ENCODE measurements at regions not wholly inside any gene's neighbourhood (a gene's known extent, or its start where the extent isn't known, plus 50 kb on each side); places are given as distances from the start of the nearest gene placed in this dataset.

DNA sequence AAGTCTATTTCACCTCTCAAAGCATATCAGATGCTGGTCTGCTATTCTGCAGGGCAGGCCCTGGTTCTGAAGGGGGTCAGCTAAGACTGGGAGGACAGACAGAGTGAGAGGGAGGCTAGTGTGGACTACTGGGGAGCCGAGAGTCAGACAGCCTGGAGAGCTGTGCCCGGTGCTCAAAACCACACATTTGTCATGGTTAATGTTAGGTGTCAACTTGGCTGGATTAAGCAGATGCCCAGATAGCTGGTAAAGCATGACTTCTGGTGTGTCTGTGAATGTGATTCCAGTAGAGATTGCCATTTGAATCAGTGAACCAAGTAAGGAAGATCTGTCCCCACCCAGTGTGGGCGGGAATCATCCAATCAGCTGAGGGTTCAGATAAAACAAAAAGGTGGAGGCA lies 102.6 kb downstream of the SNX19 start:
- DNase-seq, result no peak
- TF ChIP-seq POLR2A (IDR thresholded peaks at IDR 0.05; ENCODE audit: low read length) (no peak), GATA1 (IDR thresholded peaks at IDR 0.05; ENCODE audit: low read depth, low read length) (no peak)

DNA sequence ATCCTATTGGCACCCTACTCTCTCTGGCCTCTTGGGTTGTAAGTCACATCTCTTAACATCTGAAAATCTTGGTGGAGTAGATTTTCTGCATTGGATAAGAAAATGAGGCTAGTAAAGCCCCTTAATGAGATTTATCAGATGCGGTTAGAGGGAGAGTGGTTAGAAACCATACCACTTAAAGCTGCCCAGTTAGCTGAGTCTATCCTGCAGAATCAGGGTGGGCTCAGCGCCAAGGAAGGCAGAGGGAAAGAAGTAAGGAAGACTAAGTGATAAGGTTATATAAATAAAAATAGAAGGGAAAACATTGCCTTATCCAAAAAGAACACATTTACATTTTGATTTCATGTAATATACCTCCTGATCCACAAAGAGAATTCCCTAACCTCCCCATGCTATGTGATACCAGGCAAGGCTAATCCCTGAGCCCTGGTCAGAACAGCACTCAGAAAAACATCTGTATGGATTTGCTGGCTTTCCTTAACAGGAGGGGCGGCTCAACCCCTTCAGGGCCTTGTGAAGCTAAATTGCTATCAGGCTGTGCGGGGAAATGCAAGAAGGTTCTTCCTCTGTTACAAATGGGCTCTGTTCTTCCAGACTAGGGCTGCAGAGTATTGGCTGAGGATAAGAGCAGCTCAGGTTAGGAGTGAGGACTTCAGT lies 101.7 kb downstream of the SNX19 start:
- no peak for DNase-seq
- TF ChIP-seq POLR2A (IDR thresholded peaks at IDR 0.05; ENCODE audit: low read length) (no peak), GATA1 (IDR thresholded peaks at IDR 0.05; ENCODE audit: low read depth, low read length) (no peak)

GRCh38 chr11:130815097-130815802 lies 101.0 kb downstream of the SNX19 start:
- TF ChIP-seq GATA1 (IDR thresholded peaks at IDR 0.05; ENCODE audit: low read depth, low read length) (no peak), POLR2A (IDR thresholded peaks at IDR 0.05; ENCODE audit: low read length) (no peak)
- no peak for DNase-seq

DNA sequence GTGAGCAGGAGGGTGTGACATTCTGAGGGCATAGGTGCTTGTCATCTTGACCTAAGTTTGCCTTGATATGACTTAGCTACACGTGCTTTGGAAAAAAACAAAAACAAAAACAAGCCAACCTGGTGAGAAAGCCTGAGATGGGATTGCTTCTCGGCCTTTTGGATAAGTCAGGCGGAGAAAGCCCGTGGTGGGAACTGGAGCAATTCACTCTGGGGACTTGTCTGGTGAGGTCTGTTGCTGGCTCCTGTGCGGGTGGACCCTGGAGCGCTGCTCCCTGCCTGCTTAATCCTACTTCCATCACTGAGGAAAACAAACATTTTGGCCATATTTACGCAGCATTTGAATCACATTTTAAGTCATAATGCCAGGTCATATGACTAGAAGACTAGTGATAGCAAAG lies 100.3 kb downstream of the SNX19 start:
- TF ChIP-seq GATA1 (IDR thresholded peaks at IDR 0.05; ENCODE audit: low read depth, low read length), result no peak
- no peak for TF ChIP-seq POLR2A (IDR thresholded peaks at IDR 0.05; ENCODE audit: low read length)

DNA sequence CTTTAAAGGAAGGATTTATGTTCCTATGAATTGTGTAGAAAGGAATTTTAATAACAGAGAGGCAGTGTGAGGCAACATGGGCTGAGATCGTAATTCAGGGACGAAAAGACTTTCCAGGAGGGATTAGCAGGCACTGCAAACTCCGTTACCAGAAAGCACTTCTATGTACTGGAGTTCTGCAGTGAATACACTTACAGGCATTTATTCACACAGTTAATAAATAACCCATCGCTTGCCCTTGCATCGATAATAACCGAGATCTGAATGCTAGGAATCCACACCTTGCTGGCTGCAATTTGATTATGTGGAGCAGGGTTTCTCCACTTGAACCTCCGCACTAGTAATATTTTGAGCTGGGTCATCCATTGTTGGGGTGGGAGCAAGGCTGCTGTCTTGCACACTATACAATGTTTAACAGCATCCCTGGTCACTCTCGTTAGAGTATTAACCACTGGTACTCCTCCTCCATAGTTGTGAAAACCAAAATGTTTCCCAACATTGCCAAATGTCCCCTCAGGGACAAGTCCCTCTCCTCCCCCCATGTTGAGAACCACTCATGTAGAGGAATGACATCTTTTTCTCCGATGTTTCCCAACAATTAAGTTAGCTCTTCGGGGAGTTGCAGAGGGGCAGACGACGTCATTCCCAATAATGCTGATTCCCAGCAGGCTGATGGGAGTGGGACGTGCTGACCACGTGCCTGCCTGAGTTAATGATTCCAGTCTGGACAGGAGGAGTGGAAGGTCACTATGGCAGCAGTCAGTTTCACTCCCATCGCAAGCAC lies 99.5 kb downstream of the SNX19 start:
- TF ChIP-seq GATA1 (IDR thresholded peaks at IDR 0.05; ENCODE audit: low read depth, low read length), result no peak
- TF ChIP-seq POLR2A (IDR thresholded peaks at IDR 0.05; ENCODE audit: low read length), result no peak
- no peak for DNase-seq

More for the DNA sequence above, 100.3 kb downstream of the SNX19 start:
- no peak for DNase-seq

DNA sequence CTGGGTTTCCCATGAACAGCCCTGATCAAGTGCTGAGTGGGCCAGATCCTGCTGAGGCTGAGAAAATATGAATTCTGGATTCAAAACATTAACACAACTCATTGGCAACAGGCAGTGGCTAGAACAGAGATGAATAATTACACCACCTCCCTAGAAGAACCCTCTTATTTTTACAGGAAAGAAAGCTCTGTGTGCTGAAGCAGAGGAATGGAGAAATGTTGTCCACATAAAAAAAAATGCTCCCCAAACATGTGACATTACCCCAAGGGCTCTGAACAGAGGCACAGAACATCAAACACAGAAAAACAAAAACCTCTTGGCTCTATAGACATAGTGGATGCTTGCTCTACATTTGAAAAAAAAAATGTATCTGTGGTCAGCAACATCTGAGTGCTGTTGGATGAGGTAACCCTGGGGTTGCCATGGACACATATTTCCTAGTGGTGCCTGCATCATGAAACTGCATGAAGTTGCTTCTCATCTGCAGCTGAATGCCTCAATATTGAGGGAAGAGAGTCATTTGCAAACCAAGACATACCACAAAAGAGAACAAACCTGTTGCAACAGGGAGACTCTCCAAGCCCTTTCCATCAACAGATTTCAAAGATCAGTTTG lies 98.8 kb downstream of the SNX19 start:
- no peak for DNase-seq
- TF ChIP-seq POLR2A (IDR thresholded peaks at IDR 0.05; ENCODE audit: low read length) (no peak), GATA1 (IDR thresholded peaks at IDR 0.05; ENCODE audit: low read depth, low read length) (no peak)

DNA sequence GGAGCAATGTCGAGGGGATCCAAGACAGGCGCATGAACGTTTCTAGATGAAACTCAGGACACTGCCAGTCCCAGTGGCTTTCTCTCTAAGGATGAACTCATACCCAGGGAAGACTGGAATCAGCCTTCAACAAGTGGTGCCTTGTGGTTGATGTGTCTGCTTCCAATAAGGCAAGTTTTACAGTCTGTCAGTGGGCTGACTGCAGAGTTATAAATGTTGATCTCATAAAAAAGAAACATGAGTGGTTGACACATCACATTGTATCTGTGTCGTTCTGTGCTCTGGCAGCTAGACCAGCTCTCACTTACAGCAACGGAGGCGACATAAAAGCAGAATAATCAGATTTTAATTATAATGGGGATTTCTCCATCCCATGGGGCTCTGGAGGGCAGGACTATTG lies 96.7 kb downstream of the SNX19 start:
- no peak for TF ChIP-seq GATA1 (IDR thresholded peaks at IDR 0.05; ENCODE audit: low read depth, low read length)
- no peak for DNase-seq
